ENCODE measurements at regions not wholly inside any gene's neighbourhood (a gene's known extent, or its start where the extent isn't known, plus 50 kb on each side); places are given as distances from the start of the nearest gene placed in this dataset.

- H3K27ac Mint-ChIP-seq (ENCODE audit: unreplicated experiment): no peak overlapping the region
- CTCF ChIA-PET: no interaction called here
- no TSS peak for BruUV-seq (replicated peaks)
- no peak for DNase-seq
- H3K27me3 Mint-ChIP-seq (ENCODE audit: unreplicated experiment): no peaks in the 10 kb centered on the region
- H3K4me3 Mint-ChIP-seq (ENCODE audit: low read depth, unreplicated experiment): no peak overlapping the region
- intact Hi-C loops (cut with micrococcal nuclease; ENCODE audit: unreplicated experiment): no loop called here
- no peaks in the 10 kb centered on the region for H3K9me3 Mint-ChIP-seq (ENCODE audit: low read depth, unreplicated experiment)
- peaks cover 20% of the 10 kb centered on the region for H3K4me1 Mint-ChIP-seq (ENCODE audit: low read depth, unreplicated experiment)
- TF ChIP-seq CTCF (IDR thresholded peaks at IDR 0.05; ENCODE audit: unreplicated experiment): no peak
- no peaks in the 10 kb centered on the region for H3K36me3 Mint-ChIP-seq (ENCODE audit: insufficient read depth, unreplicated experiment)
These were observed 563.1 kb upstream of the LINC00305 start for GRCh38 chr18:64712035-64712434.

GRCh38 chr18:64710105-64710861 is 561.4 kb upstream of the LINC00305 start:
- no peak for DNase-seq
- H3K4me3 Mint-ChIP-seq (ENCODE audit: low read depth, unreplicated experiment): no peak overlapping the region
- peaks cover 20% of the 10 kb centered on the region for H3K4me1 Mint-ChIP-seq (ENCODE audit: low read depth, unreplicated experiment)

GRCh38 chr18:64707052-64707451 is 558.2 kb upstream of the LINC00305 start:
- no peaks in the 10 kb centered on the region for H3K36me3 Mint-ChIP-seq (ENCODE audit: insufficient read depth, unreplicated experiment)
- H3K27me3 Mint-ChIP-seq (ENCODE audit: unreplicated experiment): no peaks in the 10 kb centered on the region
- no peaks in the 10 kb centered on the region for H3K4me1 Mint-ChIP-seq (ENCODE audit: low read depth, unreplicated experiment)
- H3K9me3 Mint-ChIP-seq (ENCODE audit: low read depth, unreplicated experiment): no peaks in the 10 kb centered on the region
- TF ChIP-seq CTCF (IDR thresholded peaks at IDR 0.05; ENCODE audit: unreplicated experiment): no peak
- BruUV-seq (replicated peaks): no TSS peak
- CTCF ChIA-PET: no interaction called here
- intact Hi-C loops (cut with micrococcal nuclease; ENCODE audit: unreplicated experiment): no loop called here
- no peak overlapping the region for H3K27ac Mint-ChIP-seq (ENCODE audit: unreplicated experiment)
- no peak for DNase-seq
- no peak overlapping the region for H3K4me3 Mint-ChIP-seq (ENCODE audit: low read depth, unreplicated experiment)

More at GRCh38 chr18:64710105-64710861, 561.4 kb upstream of the LINC00305 start:
- no peak for TF ChIP-seq CTCF (IDR thresholded peaks at IDR 0.05; ENCODE audit: unreplicated experiment)
- Mint-ChIP-seq H3K36me3 (ENCODE audit: insufficient read depth, unreplicated experiment) (no peaks in the 10 kb centered on the region), H3K27ac (ENCODE audit: unreplicated experiment) (no peak overlapping the region), H3K9me3 (ENCODE audit: low read depth, unreplicated experiment) (no peaks in the 10 kb centered on the region), H3K27me3 (ENCODE audit: unreplicated experiment) (no peaks in the 10 kb centered on the region)
- CTCF ChIA-PET: no interaction called here
- BruUV-seq (replicated peaks): no TSS peak
- intact Hi-C loops (cut with micrococcal nuclease; ENCODE audit: unreplicated experiment): no loop called here

GRCh38 chr18:64699081-64699480 is 550.2 kb upstream of the LINC00305 start:
- DNase-seq: no peak
- Mint-ChIP-seq H3K4me1 (ENCODE audit: low read depth, unreplicated experiment) (no peaks in the 10 kb centered on the region), H3K27me3 (ENCODE audit: unreplicated experiment) (no peaks in the 10 kb centered on the region), H3K27ac (ENCODE audit: unreplicated experiment) (no peak overlapping the region), H3K9me3 (ENCODE audit: low read depth, unreplicated experiment) (peaks cover 2% of the 10 kb centered on the region), H3K36me3 (ENCODE audit: insufficient read depth, unreplicated experiment) (no peaks in the 10 kb centered on the region), H3K4me3 (ENCODE audit: low read depth, unreplicated experiment) (no peak overlapping the region)
- TF ChIP-seq CTCF (IDR thresholded peaks at IDR 0.05; ENCODE audit: unreplicated experiment): no peak
- CTCF ChIA-PET: no interaction called here
- intact Hi-C loops (cut with micrococcal nuclease; ENCODE audit: unreplicated experiment): no loop called here
- no TSS peak for BruUV-seq (replicated peaks)
